Stimulated activated naive CD4-positive, alpha-beta T cell (primary cell): ENCODE measurements at regions not wholly inside any gene's neighbourhood (a gene's known extent, or its start where the extent isn't known, plus 50 kb on each side); places are given as distances from the start of the nearest gene placed in this dataset.
"Not testable (repeated sequence)": the region's sequence is repeated elsewhere in the genome, so short reads cannot be mapped to it uniquely, and the experiment has no call there.

Experiments
- DNase-seq, 6 experiments: peaks; one replicate each; lab custom pipeline; 2025; lab: John Stamatoyannopoulos, UW

DNA sequence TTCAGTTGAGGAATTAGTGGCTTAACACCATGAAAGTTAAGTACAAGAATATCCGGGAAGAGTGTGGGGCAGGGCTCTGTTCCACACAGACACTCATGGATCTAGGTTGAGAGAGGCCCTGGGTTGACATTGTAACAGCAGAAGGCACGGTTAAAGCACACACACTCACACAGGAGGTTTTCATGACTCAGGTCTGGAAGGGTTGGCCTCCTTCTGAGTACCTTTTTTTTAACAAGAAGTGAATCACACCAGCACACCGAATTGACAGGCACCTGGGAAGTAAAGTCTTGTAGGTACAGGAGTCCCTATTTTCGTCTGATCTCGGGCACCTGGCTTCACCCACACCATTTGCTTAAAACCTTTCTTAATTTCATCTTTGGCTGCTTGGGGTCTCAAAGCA lies 509.4 kb upstream of the ADARB2 start:
- DNase-seq: no peak

DNA sequence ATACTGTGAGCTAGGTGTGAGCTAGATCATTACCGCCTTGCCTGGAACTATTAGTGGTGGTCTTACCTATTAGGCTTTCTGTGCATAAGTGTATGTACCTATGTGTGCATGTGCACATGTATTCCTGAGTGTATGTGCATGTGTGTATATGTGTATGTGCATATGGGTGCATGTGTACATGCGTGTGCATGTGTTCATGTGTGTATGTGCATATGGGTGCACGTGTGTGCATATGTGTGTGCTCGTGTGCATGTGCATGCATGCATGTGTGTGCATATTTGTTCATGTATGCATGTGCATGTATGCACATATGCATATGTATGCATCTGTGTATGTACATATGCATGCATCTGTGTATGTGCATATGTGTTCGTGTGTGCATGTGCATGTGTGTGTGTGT lies 508.3 kb upstream of the ADARB2 start:
- DNase-seq: no peak

DNA sequence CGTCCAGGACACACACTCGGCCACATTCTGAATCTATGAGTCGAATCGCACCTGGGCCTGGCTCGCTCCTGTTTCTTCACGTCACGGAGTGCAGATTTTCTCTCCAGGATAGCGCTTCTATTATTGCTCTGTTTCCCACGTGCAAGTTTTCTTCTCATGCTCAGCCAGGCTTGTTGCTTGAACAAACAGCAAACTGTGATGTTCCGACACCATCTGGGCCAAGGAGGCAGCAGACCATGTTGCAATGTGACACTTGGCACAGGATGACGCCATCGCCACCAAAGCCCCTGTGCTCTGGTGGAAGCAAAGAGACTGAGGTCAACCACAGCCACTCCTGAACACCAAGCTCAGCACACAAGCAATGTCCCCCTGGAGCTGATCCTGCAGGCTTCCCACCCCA lies 507.1 kb upstream of the ADARB2 start:
- no peak for DNase-seq

DNA sequence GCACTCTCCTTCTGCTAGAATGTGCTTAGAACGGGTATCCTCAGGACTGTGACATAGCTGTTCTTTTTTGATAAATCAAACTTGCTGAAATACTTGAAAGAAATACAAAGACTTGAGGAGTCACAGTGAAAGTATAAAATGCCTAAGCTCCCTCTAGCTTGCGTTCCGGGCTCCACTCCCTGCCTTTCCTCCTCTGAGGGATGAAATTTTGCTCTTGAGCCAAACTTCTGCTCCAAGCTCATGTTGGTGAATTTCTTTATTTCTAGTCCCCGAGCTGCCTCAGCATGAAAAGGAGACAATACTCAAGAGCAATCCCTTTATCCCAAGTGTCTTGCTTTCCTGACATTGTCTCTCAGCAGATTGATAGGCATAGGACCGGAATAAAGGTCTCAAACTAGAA lies 499.6 kb upstream of the ADARB2 start:
- DNase-seq: no peak

DNA sequence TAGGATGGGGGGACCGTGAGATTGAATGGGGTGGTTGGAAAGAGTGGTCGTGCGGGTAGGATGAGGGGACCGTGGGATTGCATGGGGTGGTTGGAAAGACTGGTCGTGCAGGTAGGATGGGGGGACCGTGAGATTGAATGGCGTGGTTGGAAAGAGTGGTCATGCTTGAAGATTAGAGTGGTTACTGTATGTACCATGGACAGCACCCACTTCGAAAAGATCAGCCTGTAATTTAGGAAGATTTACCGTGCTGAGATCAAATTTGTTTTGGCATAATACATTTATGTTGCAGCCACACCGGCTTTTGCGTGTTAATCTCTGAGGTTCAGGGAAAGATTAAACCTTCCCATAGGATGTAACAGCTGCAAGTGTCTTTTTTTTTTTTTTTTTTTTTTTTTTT lies 495.2 kb upstream of the ADARB2 start:
- no peak for DNase-seq

DNA sequence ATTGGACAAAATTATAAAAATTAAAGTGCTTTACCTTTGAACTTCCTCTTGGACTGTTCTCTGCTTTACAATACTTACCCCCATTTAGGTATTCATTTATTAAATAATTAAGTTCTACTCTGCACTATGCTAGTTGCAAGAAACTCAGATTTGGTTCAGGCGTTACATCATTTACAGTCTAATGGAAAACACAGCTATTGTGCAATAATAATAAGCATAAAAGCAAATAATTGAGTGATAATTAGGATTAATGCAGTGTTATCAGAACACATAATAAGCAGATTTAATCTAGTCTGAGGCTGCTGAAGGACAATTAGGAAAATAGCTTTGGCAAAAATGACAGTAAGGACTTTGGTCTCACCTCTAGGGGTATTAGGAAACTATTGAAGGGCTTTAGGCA lies 493.2 kb upstream of the ADARB2 start:
- DNase-seq: no peak

DNA sequence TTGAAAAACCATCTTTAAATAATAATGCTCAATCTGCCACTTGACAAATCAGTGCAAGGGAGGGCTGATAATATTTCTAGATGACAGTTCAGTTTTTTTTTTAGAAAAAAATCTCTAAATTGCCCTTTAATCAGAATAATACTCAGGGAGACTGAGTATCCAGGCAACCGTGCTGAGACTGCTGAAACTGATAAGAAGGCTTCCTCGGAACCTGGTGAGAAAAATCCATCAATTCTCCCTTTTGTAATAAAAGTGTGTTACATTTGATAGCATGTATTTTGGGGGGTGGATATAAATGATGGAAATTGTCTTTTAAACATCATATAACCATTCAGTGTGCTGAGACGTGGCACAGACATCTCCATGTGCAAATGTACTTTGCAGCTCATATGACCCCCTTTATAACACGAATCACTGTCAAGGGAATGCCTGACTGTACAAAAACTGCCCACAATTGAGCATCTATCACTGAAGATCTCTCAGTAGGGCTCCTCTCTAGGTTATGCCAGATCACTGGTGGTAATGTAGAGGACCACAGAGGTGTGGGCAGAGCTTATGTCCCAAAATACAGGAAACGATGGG lies 491.1 kb upstream of the ADARB2 start:
- DNase-seq: no peak

DNA sequence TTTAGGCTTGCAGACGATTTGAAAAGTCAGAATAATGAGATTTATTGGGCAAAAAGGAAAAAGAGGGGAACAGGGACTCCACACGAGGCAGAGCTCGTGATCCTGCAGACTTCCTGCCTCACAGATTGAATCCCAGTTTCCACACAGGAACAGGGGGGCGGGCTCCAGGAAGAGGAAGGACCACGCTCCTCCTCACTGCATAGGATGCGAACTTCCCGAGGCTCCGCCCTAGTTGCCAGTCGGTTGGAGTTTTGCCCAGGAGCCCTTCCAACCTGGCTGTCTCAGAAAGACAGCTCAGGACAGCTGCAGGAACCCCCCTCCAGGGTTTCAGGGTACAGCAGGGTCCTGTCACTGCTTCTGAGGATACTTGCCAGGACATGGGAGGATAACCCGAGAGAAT lies 488.3 kb upstream of the ADARB2 start:
- no peak for DNase-seq

DNA sequence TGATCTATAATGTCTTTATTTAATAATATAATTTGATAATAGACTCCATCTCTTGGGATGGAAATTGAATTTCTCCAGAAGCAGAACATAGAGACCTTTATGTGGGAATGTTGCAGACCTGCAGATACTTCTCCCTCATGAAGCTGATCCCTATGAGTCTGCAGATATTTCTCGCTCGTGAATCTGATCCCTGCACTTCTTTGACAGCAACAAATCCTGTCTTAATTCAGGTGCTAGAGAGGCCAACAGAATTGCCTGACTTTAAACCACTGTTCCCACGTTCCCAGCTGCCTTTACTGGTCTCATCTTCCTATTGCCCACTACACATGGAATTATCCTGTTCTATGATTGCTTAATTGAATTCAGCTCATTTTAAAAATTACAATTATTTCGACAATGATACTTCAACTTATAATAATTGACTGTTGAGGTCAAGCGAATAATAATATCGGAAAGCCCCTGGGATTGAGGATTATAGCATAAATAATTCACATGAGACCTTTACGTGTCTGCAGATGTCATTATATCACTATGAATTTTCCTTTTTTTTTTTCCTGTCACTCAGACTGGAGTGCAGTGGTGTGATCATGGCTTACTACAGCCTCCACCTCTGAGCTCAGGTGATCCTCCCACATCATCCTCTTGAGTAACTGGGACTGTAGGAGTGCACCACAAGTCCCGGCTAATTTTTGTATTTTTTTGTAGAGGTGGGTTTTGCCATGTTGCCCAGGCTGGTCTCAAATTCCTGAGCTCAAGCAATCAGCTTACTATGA lies 486.4 kb upstream of the ADARB2 start:
- DNase-seq: no peak

DNA sequence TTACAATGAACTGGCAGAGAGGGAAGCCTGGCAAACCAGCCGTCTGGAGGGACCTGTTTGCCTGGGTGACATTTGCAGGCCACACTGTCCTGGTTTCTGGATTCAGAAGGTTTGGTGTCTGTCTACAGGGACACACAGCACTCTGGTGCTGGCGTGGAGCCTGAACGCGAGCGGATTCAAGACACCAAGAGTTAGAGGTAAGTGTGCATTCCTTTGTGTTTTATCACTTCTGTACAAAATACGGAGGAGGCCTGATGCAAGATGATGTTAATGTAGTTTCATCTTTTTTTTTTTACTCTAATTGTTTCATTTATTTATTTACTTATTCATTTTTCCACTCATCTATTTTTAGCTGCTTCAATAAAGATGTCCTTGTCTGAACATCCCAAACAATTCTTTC lies 485.3 kb upstream of the ADARB2 start:
- no peak for DNase-seq

DNA sequence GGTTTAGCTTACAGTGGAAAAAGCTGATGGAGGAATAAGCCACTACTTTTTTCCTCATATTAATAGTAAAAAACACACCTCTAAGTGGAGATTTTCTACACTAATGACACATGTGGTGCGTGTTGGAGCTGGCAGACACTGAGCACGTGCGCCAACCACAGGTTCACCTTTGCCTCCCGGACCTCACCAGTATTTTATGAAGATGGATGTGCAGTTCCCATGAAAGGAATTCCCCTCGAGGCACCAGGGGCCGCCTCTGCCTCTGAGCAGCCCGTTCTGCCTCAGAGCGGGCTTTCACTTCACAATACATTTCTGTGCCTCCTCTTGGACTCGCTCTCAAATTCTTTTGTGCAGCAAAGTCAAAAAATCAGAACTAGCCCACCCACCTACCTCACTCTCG lies 477.5 kb upstream of the ADARB2 start:
- DNase-seq: no peak

DNA sequence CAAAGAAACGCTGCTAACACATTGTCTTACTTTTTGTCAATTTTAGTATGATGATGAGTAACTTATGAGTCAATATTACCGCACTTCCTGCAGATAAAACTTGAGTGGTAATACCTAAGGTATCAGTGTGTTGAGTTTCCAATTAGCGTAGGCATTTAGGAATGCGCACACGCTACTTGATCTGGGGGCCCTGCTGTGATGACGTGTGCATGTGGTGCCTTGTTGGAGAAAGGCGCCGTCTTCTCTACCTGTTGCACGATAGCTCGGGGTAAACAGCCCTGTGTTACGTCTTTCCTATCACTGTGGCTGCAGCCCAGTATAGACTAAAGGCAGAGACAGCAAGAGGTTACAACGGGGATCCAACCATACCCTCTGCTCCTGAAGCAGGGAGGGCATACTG lies 476.8 kb upstream of the ADARB2 start:
- DNase-seq: no peak

DNA sequence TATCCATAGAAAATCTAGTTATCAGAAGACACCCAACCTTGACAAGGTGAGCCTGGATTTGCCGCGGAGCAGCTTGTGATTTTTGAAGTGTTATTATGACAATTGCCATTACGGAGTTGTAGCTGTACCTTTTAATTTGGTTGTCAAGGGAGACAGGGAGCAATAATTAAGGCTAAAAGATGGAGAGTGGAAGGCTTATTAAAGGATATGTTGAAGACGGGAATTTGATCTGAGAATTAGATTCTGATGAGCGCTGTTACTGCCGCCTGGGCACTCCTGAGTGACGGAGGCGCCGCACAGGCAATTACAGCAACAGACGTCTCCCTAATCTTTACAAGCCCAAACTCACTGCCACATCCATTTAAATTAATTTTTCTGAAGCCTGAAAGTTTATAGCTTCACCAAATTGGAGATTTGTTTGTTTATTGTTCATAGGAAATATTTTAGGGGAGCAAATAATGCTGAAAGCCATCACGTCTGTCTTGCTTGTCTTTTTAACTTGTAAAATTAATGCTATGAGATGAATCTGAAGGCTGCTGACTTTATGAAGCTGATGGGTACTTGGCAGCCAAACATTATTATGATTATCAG lies 475.0 kb upstream of the ADARB2 start:
- no peak for DNase-seq

DNA sequence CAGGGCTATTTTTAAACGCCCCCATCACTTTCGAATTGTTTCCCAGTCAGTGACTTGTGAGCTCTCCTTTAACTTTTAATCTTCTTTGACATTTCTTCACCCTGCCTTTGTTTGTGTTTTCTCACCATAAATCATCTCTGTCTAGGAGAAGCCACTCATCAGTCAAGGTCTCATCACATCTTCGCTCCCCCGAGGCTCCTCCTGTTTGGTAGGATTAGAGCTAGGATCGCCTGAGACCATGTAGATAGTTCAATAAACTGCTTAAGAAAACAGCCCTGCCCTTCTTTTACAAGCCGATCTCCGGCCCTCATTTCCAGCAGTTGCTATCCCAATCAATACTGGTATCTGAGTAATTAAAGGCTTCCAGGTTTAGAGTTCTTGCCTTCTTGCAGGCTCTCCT lies 472.8 kb upstream of the ADARB2 start:
- DNase-seq: no peak

DNA sequence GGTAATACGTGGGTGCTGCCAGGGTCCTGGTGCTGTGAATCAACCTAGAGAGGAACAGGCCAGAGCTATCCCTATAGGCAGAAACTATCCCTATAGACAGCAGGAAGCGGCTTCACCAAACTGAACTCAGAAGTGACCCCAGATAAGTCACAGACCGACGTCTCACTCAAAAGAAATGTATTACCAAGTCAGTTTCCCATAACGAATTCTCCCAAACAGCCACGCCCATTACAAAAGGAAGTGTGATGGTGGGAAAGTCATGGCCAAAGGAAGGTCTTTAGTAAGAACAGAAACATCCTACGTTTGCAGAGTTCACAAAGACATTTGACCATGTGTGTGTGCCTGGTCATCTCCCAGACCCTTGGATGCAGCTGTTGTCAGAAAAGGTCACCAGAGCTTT lies 470.8 kb upstream of the ADARB2 start:
- DNase-seq: no peak

DNA sequence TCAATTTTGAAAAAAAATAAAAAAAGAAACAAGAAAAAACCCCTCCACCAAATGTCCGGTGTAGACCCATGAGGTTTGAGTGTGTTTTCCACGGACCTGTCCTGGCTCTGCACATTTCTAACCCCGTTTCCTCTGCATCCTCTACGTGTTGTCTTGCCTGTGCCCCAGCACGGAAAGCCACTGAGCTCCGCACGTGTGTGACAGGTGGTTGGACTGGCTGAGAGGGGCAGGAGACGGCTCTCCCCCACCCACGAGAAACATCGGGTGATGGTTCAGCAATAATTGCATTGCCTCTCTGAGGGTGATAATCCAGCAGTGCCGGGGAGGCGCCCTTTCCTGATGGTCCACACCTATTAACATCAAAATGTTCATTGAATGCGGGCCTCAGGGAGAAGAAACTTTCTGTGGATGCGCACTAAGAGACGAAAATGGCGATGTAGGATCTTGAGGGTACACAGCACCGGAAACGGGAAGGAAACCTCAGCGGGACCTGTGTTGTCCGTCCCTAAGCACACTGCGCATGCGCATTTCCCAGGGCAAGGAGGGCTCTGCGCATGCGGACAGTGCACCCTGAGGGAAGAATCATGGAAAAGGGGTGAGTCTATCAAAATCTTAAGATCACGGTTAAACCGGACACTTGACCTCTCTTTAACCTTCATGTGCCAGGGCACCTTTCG lies 470.1 kb upstream of the ADARB2 start:
- no peak for DNase-seq

DNA sequence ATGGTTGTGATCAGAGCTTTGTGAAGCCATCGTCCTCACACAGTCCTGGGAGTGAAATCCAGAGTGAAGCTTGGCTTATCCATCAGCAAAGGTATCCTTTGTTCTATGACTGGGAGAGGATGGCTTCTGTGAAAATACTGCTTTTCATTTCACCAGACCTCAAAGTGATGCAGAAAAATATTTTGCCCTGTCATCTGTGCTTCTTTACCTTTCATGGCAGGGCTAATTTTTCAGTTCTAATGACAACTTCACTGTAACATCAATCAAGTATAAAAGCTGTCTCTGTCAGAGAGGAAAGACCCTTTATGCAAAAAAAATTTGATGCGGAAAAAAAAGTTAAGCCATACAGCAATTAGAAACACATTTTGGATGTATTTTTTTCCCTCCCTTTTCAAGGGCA lies 468.1 kb upstream of the ADARB2 start:
- DNase-seq: no peak

DNA sequence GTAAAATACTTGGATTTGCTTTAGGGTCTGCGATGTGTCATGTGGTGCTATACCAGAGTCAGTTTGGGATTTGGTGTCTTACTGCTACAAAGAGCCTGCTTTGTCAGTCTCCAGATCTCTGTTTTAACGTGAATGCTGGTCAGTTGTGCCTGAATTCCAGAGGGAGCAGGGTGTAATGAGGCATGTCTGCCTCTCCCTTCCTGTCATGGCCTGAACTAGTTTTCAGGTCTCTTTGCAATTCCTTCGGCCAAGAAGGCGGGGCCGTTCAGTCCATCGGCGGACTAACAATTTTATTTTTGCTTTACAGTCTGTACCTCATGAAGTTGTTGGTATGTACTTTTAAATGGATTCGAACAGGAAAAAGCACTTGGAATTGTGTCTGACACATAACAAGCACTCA lies 465.1 kb upstream of the ADARB2 start:
- no peak for DNase-seq

DNA sequence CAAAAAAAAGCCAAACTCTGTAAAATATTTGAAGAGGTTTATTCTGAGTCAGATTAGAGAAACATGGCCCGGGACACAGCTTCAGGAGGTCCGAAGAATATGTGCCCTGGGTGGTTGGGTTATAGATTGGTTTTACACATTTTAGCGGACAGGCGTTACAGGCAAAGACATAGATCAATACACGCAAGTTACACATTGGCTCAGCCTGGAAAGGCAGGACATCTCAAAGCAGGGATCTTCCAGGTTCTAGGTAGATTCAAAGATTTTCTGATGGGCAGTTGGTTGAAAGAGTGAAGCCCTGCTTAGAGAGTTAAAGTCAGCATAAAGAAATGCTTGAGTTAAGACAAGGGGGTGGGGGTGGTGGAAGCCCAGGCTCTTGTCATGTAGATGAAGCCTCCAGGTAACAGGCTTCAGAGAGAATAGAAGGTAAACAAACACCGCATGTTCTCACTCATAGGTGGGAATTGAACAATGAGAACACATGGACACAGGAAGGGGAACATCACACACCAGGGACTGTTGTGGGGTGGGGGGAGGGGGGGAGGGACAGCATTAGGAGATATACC lies 464.3 kb upstream of the ADARB2 start:
- DNase-seq: no peak

DNA sequence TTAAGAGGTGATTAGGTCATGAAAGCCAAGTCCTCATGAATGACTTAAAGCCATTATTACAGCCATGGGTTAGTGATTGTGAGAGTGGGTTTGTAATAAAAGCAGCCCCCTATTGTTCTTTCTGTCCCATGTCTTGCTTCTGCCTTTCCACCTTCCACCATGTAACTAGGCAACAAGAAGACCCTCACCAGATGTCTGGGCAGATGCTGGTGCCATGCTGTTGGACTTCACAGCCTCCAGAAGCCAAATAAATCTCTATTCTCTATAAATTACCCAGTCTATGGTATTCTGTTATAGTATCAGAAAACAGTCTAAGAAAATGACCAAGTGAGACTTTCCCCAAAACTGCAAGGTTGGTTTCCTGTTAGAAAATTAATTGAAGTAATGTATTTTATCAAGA lies 460.3 kb upstream of the ADARB2 start:
- no peak for DNase-seq

DNA sequence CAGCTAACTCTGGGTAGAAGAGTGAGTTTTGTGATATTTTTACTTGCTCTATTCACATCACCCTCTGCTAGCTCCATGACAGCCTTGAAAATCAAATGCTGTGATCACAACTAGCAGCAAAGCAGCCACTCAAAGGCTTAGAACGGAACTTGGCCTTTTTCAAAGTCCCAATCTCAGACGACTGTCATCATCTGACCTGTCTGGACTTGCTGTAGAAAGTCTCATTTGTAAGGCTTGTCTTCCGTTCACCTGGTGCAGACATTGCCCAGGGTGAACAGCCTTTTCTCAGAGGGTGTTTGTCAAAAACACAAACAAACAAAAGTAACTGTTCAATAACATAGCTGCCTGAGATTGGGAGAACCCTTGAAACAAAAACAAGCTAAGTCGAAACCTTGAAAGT lies 458.9 kb upstream of the ADARB2 start:
- no peak for DNase-seq

DNA sequence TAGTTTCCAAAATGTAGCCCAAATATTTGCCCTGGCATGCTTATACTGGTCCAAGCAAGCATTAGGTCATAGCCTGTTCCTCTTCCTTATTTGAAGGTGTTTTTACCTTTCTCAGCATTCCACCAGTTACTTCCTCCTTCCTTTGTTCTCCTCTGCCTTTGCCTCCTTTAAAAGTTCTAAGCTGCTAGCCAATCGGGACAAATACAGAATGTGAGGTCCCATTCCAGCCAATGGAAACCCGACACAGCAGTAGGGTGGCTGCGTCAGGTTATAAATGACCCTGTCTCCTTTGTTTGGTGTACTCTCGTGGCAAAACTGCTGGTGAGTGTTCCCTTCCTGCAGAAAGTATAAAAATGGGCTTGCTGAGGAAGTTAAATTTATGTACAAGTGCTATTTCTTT lies 452.0 kb upstream of the ADARB2 start:
- DNase-seq: not testable (repeated sequence)

DNA sequence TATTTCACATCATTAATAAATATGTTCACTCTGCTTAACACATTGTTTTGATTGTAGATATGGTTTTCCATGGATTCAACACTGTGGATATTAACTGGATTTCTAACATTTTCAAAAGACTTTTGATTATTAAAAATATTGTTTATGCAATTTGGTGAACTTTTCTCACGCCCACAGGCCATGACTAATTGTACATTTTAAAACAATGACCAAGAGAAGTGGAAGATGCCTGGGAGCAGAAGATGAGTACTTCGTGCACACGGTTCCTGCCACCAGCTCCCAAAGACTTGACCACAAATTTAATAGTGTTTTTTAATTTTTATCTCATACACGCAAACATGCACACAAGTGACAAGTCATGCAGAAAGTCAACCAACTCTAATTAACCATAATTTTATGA lies 451.0 kb upstream of the ADARB2 start:
- no peak for DNase-seq
